SK-N-SH (cell line): ENCODE measurements at regions not wholly inside any gene's neighbourhood (a gene's known extent, or its start where the extent isn't known, plus 50 kb on each side); places are given as distances from the start of the nearest gene placed in this dataset.

ENCODE experiments used
- SMC3 ChIP-seq: IDR thresholded peaks from 2 replicates; pipeline ENCODE4 v1.6.1; 2012; ENCODE audit warnings: low read depth, low read length, improper control_type of control experiment
- TF ChIP-seq, protein P1 (sequence below): fragments of 150-350 bp; IDR thresholded peaks from 2 replicates; pipeline ENCODE4 v1.6.1; 2017; ENCODE audit warnings: antibody characterized with exemption, low read length, low read depth, borderline replicate concordance

GRCh38 chr1:38475624-38476005 is 384.0 kb downstream of the RRAGC start:
- no peak for TF ChIP-seq SMC3
- TF ChIP-seq, protein P1, sequence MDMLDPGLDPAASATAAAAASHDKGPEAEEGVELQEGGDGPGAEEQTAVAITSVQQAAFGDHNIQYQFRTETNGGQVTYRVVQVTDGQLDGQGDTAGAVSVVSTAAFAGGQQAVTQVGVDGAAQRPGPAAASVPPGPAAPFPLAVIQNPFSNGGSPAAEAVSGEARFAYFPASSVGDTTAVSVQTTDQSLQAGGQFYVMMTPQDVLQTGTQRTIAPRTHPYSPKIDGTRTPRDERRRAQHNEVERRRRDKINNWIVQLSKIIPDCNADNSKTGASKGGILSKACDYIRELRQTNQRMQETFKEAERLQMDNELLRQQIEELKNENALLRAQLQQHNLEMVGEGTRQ: no peak
